Astrocyte (in vitro differentiated cells and primary cell): ENCODE measurements at regions not wholly inside any gene's neighbourhood (a gene's known extent, or its start where the extent isn't known, plus 50 kb on each side); places are given as distances from the start of the nearest gene placed in this dataset.
"Not testable (repeated sequence)": the region's sequence is repeated elsewhere in the genome, so short reads cannot be mapped to it uniquely, and the experiment has no call there.

Experiments used
- DNase-seq: peaks from one replicate; pipeline ENCODE4 v3.0.0-alpha.2; 2010; ENCODE audit warnings: low read depth
- FAIRE-seq: peaks from 2 replicates; lab custom pipeline; 2011; peaks lifted over from hg19 to GRCh38; lab: Jason Lieb, UNC
- H2AFZ ChIP-seq: 2 replicates; pipeline ENCODE4 v1.6.0; 2012; ENCODE audit warnings: low read depth, low read length, inconsistent platforms
- H3K27ac ChIP-seq: 2 replicates; pipeline ENCODE4 v1.5.1; 2011; ENCODE audit warnings: low read depth, low read length, inconsistent platforms
- H3K27me3 ChIP-seq: 2 replicates; pipeline ENCODE4 v1.6.0; 2011; ENCODE audit warnings: low read length, inconsistent platforms; ENCODE audit not compliant: insufficient read depth
- H3K36me3 ChIP-seq: 2 replicates; pipeline ENCODE4 v1.5.1; 2011; ENCODE audit warnings: low read length, inconsistent platforms; ENCODE audit not compliant: insufficient read depth
- H3K4me1 ChIP-seq: 2 replicates; pipeline ENCODE4 v1.5.1; 2011; ENCODE audit warnings: low read length, inconsistent platforms; ENCODE audit not compliant: insufficient read depth
- H3K4me2 ChIP-seq: 2 replicates; pipeline ENCODE4 v1.6.0; 2012; ENCODE audit warnings: low read length, inconsistent platforms
- H3K4me3 ChIP-seq: 2 replicates; pipeline ENCODE4 v1.5.1; 2011; ENCODE audit warnings: low read depth, mild to moderate bottlenecking, low read length, inconsistent platforms; ENCODE audit not compliant: insufficient read depth
- H3K79me2 ChIP-seq: 2 replicates; pipeline ENCODE4 v1.6.0; 2012; ENCODE audit warnings: mild to moderate bottlenecking, low read length, inconsistent platforms; ENCODE audit not compliant: insufficient read depth
- H3K9ac ChIP-seq: 2 replicates; pipeline ENCODE4 v1.6.0; 2012; ENCODE audit warnings: mild to moderate bottlenecking, low read length, inconsistent platforms
- H3K9me3 ChIP-seq: 2 replicates; pipeline ENCODE4 v1.5.1; 2012; ENCODE audit warnings: low read depth, mild to moderate bottlenecking, low read length, inconsistent platforms; ENCODE audit not compliant: insufficient read depth
- H4K20me1 ChIP-seq: 2 replicates; pipeline ENCODE4 v1.6.0; 2012; ENCODE audit warnings: low read length, inconsistent platforms; ENCODE audit not compliant: insufficient read depth
- H3K27ac Mint-ChIP-seq: one replicate; pipeline ENCODE4 v1.8.0; 2021; ENCODE audit warnings: mild to moderate bottlenecking, mixed read lengths; ENCODE audit not compliant: unreplicated experiment
- H3K27me3 Mint-ChIP-seq: one replicate; pipeline ENCODE4 v1.8.0; 2021; ENCODE audit warnings: low read depth, mixed read lengths; ENCODE audit not compliant: unreplicated experiment
- H3K36me3 Mint-ChIP-seq: one replicate; pipeline ENCODE4 v1.8.0; 2021; ENCODE audit warnings: low read depth, mixed read lengths; ENCODE audit not compliant: unreplicated experiment
- H3K4me1 Mint-ChIP-seq: one replicate; pipeline ENCODE4 v1.8.0; 2021; ENCODE audit warnings: low read depth, mixed read lengths; ENCODE audit not compliant: unreplicated experiment
- H3K4me3 Mint-ChIP-seq: one replicate; pipeline ENCODE4 v1.8.0; 2021; ENCODE audit warnings: mild to moderate bottlenecking, moderate library complexity, mixed read lengths; ENCODE audit not compliant: unreplicated experiment
- H3K9me3 Mint-ChIP-seq: one replicate; pipeline ENCODE4 v1.8.0; 2021; ENCODE audit warnings: mild to moderate bottlenecking, mixed read lengths; ENCODE audit not compliant: unreplicated experiment
- CTCF ChIP-seq: IDR thresholded peaks from 2 replicates; pipeline ENCODE4 v1.5.1; 2011; ENCODE audit warnings: low read depth, mild to moderate bottlenecking, inconsistent platforms, low read length, moderate library complexity; ENCODE audit not compliant: insufficient read depth
- EZH2 ChIP-seq: IDR thresholded peaks from 2 replicates; pipeline ENCODE4 v1.6.1; 2012; ENCODE audit warnings: mild to moderate bottlenecking, low read length, inconsistent platforms; ENCODE audit not compliant: insufficient read depth

GRCh38 chr12:127830730-127831129 is 436.2 kb upstream of the TMEM132C start:
- no peaks in the 10 kb centered on the region for H3K36me3 Mint-ChIP-seq
- no peaks in the 10 kb centered on the region for H4K20me1 ChIP-seq
- TF ChIP-seq EZH2 (no peak), CTCF (no peak)
- H3K36me3 ChIP-seq: no peaks in the 10 kb centered on the region
- no peaks in the 10 kb centered on the region for H3K79me2 ChIP-seq
- no peak overlapping the region for H3K27ac ChIP-seq
- no peak overlapping the region for H3K27ac Mint-ChIP-seq
- H2AFZ ChIP-seq: no peak overlapping the region
- H3K4me1 ChIP-seq: no peaks in the 10 kb centered on the region
- DNase-seq (no peak), FAIRE-seq (no peak)
- no peaks in the 10 kb centered on the region for H3K27me3 Mint-ChIP-seq
- H3K27me3 ChIP-seq: no peaks in the 10 kb centered on the region
- H3K9me3 Mint-ChIP-seq: peaks cover 2% of the 10 kb centered on the region
- H3K4me3 ChIP-seq: no peak overlapping the region
- H3K9ac ChIP-seq: no peak overlapping the region
- H3K4me3 Mint-ChIP-seq: no peak overlapping the region
- H3K9me3 ChIP-seq: no peaks in the 10 kb centered on the region
- no peaks in the 10 kb centered on the region for H3K4me1 Mint-ChIP-seq
- H3K4me2 ChIP-seq: no peak overlapping the region

- H3K4me1 Mint-ChIP-seq: no peaks in the 10 kb centered on the region
- Histone ChIP-seq H3K27ac (no peak overlapping the region), H3K4me3 (no peak overlapping the region), H2AFZ (no peak overlapping the region), H3K36me3 (no peaks in the 10 kb centered on the region), H3K9me3 (no peaks in the 10 kb centered on the region), H3K27me3 (no peaks in the 10 kb centered on the region), H4K20me1 (no peaks in the 10 kb centered on the region), H3K79me2 (no peaks in the 10 kb centered on the region), H3K4me2 (no peak overlapping the region), H3K4me1 (no peaks in the 10 kb centered on the region), H3K9ac (no peak overlapping the region)
- no peaks in the 10 kb centered on the region for H3K36me3 Mint-ChIP-seq
- no peak overlapping the region for H3K27ac Mint-ChIP-seq
- H3K9me3 Mint-ChIP-seq: peaks cover 4% of the 10 kb centered on the region
- DNase-seq: no peak
- FAIRE-seq: no peak
- TF ChIP-seq CTCF (no peak), EZH2 (no peak)
- no peaks in the 10 kb centered on the region for H3K27me3 Mint-ChIP-seq
- no peak overlapping the region for H3K4me3 Mint-ChIP-seq
Observed at GRCh38 chr12:127832172-127832571, 434.8 kb upstream of the TMEM132C start.

GRCh38 chr12:127836802-127837201 is 430.2 kb upstream of the TMEM132C start:
- not testable (repeated sequence) for H3K9me3 ChIP-seq, H3K9me3 Mint-ChIP-seq, H3K4me1 Mint-ChIP-seq, H3K27me3 Mint-ChIP-seq, H3K4me1 ChIP-seq, H3K9ac ChIP-seq, H3K79me2 ChIP-seq, FAIRE-seq, H3K4me2 ChIP-seq, H3K27ac Mint-ChIP-seq, DNase-seq, H3K4me3 Mint-ChIP-seq, H4K20me1 ChIP-seq, H2AFZ ChIP-seq, H3K4me3 ChIP-seq, H3K27ac ChIP-seq, H3K36me3 ChIP-seq, H3K27me3 ChIP-seq, H3K36me3 Mint-ChIP-seq
